Hematopoietic multipotent progenitor cell treated with erythropoietin and hydrocortisone succinate and interleukin-3 and kit ligand, for 15 days (in vitro differentiated cells): ENCODE measurements at regions not wholly inside any gene's neighbourhood (a gene's known extent, or its start where the extent isn't known, plus 50 kb on each side); places are given as distances from the start of the nearest gene placed in this dataset.

ENCODE experiments used
- DNase-seq: peaks from one replicate; pipeline ENCODE4 v3.0.0-alpha.2; 2015; ENCODE audit warnings: low spot score

DNA sequence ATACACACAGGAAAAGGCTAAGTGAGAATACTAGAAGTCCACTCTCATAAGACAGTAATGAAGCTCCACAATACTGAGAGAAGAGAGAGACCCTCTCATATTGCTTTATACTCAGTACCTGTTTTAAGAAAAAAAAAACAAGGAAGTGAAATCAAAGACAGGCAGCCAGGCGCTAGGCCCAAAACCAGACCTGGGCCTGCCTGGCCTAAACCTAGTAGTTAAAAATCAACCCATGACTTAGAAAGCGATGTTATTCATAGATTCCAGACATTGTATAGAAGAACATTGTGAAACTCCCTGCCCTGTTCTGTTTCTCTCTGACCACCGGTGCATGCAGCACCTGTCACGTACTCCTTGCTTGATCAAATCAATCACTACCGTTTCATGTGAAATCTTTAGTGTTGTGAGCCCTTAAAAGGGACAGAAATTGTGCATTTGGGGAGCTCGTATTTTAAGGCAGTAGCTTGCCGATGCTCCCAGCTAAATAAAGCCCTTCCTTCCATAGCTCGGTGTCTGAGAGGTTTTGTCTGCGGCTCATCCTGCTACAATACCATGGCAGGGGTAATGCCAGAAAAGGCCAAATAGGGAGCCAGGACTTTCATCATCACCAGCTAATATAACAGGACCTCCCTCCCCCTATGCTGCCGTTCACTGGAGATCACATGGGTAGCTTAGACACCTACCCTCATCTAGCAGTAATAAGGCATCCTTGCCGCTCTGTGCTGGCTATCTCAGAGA is 1294.1 kb downstream of the NSUN3 start:
- no peak for DNase-seq

DNA sequence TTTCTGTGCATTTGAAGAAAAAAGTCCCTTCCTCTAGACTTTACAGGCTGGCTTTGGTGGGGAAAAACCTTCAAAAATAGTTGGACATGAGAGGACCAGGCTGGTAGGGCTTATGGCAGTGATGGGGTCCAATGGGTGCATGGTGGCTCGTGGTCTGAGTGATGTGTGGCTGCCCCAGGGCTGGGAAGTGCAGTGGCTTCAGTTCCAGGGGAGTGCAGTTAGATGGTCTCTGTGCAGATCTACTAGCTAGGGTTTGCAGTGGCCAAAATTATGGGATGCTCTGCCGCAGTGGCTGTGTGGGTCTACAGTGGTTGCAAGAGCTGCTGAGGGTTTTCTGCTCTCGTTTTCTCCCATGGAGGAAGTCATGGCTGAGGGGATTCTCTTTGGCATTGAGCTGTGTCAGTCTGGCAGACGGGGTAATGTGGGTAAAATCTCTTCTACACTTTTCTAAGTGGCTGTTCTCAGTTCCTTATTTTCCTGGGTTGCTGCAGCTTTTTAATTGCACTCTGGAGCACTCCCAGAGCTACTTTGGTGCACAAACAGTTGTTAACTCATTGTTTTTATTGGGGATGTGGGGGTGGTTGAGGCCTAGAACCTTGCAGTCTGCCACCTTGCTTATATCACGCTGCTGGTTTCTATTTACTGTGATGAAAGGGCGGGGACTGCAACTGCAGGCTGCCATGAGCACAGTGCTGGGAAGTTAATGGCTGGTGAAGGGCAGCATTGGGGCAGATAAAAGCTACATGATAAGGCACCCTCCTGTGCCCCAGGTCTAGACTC is 1324.6 kb downstream of the NSUN3 start:
- no peak for DNase-seq

DNA sequence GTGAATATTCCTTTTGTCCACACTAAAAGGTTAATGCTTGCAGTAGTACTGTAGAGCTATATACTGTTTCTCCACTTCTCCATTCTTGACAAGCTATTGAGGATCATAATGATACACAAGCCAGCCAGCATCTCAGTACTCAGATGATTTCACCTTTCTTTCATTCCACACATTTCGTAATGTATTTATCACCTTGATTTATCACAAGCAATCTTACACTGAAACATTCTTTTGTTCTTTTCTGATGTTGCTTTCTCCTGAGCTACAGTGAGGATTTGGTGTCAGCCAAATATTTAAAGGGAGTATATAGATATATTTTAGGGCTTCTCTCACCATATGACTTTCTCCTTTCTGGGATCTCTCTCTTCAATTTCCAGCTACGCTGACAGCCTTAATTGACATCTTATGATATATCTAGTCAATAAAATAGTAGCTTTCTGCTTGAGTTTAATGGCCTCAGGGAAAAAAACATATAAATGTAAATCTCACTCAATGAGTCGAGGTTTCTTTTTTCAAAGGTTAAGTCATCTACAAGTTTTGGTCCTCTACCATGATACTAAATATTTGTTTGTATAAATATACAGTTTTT is 1327.0 kb downstream of the NSUN3 start:
- no peak for DNase-seq

DNA sequence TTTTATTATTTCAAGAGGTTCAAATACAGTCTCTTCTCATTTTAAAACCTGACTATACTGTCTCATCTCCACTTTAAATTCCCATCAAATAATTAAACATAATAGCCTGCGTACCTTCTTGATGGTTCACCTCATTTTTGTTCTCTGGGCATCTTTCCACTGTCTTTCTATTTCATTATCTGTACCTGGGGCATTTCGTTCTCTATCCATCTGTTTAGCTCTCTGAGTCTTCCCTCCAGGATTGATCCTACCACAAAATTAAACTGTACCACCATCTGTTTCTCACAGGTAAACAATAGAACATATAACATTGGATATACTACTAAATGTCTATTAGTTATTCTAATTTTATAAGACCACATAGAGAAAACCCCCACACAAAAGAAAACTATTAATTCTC is 1331.4 kb downstream of the NSUN3 start:
- DNase-seq = no peak

DNA sequence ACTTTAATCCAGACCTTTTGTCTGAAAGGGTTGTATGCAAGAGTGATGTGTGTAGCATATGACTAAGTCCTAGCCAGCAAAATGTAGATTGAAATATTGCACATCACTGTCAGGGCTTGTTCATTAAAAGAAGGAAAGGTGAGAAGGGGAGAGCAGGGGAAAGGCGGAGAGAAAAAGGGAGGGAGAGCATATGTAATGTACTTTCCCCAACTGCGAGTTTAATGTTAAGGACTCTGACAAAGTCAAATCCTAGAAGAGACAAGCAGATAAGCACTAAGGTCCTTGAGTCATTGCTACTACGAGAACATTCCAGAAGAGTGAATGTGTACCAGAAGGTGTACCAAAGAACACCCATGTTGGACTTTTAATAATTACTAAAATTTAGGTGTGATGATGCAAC is 1336.7 kb downstream of the NSUN3 start:
- DNase-seq = no peak

DNA sequence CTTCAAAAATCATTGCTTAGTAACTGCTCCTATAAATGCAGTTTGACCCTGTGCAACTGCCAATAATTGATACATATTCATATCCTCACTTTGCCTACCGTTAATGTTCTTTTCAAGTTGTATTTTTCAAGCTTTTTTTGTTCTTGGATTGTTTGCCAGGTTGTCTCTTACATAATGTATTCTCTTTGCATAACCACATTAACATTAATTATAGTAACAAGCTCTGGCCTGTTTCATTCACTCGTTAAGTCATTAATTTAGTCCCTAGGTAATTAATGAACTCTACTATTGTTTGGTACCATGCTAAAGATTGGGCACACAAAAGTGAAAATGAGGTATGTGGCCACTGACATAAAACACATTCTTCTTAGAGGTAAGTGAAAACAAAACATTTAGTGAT is 1338.8 kb downstream of the NSUN3 start:
- DNase-seq = no peak

DNA sequence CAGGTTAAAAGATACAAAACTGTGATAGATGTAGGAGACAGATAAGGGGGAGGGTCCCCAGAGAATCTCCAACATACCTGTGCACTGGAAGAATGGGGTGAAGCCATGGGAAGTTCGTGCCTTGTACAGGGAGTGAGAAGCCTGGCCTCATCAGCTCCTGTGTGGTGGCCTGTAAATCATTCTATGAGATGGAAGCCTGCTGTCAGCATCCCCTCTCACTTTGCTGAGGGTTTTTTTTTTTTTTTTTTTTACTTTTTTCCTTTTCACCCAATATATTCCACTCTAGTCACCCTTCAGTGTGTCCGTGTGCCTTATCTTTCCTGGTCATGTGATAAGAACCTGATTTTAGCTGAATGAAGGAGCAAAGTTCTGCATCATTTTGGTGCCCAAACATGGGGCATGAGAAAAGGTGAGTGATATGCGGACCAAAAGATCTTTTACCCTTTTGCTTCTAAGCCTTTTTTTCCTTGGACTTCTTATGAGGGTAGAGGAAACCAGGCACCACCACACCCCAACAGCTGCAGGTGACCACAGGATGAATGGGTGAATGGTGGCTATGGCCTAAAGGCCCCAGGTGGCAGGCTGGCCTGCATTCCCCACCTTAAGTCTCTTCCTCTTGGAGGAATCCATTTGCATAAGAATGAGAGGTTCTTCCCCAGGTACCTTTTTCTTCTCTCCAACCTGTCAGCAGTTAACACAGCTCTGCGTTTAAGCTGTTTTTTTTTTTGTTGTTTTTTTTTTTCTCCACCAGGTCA is 1345.0 kb downstream of the NSUN3 start:
- no peak for DNase-seq

DNA sequence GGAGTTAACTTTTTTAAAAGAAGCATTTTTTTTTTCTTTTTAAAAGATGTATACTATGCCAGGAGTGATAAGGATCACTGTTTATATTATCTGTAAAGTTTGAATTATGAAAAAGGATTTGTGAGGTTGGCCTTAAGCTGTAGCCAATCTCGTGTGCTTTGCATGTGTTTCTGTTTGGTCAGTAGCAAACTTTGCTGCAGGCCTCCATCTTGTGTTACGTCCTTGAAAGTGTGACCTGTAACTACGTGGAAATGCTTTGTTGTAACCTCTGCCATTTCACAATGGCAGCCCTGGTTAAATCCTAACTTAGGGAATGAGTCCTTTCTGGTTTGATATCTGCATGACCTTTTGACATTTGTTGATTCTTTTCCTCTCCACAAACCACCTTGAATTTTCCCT is 1345.6 kb downstream of the NSUN3 start:
- DNase-seq = no peak

DNA sequence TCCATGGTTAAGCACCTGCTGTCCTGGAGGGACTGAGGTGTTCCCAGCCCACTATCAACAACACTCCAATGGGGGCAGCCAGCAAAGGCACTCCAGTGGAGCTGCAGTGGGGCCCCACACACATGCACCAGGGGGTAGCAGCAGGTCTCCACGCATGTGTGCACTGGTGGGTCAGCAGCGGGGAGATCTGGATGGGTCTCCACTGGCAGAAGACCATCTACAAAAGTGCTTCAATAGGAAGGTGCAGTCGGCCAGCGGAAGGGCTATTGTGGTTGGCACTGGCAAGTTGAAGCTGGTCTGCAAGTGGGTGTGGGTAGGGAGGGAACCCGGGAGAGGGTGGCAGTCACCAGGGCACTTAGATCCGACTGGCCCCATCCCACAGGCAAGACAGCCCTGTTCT is 1355.4 kb downstream of the NSUN3 start:
- DNase-seq = no peak

DNA sequence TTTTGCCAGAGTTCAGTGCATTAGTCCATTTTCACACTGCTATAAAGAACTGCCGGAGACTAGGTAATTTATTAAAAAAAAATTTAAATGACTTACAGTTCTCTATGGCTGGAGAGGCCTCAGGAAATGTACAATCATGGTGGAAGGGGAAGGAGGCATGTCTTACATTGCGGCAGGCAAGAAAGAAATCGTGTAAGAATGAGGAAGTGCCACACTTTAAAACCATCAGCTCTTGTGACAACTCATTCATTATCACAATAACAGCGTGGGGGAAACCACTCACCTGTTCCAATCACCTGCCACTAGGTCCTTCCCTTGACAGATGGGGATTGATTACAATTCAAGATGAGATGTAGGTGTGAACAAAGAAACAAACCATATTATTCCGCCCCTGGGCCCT is 1361.4 kb downstream of the NSUN3 start:
- no peak for DNase-seq

DNA sequence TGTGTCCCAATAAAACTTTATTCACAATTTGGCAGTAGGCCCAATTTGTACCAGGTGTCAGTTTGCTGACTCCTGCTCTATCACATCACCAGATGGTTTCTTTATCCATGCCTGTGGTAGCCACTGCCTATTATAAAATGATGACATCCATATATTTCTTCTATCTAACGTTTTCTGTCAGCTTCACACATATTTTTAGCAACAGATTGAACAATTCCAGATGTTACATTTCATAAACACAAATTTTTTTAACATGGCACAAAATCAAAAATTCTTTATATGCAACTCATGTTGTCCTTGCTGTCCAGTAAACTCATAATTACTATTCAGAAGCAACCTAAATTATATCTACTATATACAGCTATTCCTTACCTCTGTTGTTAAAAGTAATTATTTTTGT is 1371.6 kb downstream of the NSUN3 start:
- no peak for DNase-seq

DNA sequence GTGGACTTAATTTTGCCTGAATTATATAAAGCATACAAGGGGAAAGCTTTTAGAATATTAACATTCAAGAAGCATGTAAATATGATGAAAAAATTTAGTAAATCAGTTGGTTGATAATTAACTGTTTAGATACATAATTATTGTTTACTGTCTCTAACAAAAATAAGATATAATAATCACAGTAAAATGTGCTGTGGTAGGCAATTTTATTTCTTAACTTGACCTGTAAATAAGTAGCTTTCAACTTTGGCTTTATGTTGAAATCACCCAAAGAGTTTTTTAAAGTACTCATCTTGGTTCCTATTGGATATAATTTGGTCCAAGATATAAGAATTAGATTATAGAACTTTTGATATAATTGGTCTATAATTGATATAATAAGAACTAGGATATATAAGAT is 1374.5 kb downstream of the NSUN3 start:
- DNase-seq = no peak

DNA sequence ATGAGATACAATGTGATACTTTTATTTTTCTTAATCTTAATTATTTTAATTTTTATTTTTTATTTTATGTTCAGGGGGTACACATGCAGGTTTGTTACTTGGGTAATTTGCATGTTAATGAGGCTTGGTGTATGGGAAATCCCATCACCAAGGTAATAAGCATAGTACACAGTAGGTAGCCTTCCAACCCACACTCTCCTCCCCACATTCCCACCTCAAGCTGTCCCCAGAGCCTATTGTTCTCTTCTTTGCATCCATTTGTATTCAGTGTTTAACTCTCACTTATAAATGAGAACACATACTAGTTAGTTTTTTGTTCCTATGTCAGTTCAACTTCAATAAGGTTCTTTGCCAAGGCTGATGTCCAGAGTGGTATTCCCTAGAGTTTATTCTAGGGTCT is 1375.4 kb downstream of the NSUN3 start:
- DNase-seq = no peak

DNA sequence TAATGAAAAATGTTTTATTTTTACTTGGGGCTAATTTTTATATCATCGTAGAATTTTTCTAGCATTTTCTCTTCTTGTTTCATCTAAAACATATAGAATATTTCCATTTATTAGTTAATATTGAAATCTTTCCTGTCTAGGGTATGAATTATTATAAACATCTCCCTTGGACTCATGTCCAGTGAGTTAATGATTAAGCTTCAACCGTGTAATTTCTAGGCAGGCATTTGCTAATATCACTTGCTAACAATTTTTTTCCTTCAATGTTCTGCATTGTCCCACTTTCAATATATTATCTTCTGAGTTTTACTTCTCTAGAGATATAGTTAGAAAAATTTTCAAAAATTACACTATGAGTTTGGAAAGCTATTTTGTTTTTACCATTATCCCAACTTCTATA is 1371.6 kb upstream of the EPHA6 start:
- DNase-seq = no peak

DNA sequence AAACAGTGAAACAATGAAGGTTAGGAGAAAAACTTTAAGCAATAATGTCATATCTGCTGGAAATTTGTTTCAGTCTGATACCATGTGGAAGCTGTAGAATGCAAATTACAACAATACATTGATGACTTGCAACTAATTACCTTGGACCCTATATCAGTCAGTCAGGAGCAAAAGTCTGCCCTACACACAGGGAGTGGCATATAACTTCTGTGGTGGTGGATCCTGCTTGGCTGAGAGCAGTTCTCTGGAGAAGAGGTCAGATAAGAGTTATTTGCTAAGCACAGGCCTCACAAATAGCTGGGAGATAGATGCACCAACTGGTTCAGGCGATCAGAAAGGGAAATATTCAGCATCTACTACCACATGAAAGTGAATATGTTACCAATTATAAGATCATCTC is 1364.6 kb upstream of the EPHA6 start:
- no peak for DNase-seq

DNA sequence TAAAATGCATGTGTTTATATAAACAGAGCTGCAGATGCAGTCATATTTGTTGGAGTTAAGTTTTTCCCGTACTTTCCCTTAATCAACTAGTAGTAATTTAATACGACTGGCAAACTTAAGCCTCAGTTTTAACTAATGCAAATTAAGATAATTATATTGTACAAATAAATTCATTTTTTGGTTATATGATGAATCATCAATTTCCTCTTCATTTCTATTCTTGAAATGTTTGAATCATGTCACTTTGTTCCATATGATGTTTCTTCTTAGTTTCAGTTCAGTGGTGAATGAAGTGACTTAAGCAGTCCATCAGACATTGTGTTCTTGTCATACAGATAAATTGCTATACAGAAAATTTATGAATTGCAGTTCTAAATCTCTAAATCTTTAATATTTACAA is 1361.2 kb upstream of the EPHA6 start:
- DNase-seq = no peak

DNA sequence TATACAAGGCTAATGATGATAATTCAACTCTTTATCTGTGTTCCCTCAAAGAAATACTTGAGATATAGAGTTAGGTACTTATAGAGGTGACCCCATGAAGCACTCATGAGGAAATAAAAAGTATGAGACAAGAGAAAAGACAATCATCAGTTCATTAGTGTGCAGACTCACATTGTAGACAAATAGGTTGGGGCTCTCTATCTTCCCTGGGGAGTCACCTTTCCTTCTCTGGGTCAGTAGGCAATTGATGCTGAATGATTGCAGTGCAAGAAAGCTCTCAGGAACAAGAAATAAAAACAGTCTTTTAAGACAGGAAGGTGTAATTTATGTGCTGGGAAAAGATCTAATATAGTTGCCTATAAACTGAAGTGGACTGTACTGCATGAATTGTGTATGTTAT is 1357.6 kb upstream of the EPHA6 start:
- DNase-seq = no peak

DNA sequence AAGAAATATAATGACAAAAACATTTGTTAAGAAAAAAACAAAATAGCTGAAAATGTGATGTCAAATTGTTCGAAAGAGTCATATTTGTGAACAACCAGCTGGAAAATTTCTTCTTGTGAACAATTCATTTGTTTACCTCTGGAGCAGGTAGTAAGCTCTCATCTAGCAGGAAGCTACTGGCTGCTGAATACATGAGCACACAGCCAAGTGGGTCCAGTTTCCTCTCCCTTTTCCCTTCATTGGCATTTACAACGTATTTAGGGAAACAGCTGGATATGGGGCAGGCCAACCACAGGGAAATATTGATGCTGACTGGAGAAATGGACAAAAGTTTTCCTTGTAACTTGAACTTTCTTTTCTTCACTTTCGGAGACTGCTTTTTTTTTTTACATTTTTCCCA is 1354.7 kb upstream of the EPHA6 start:
- DNase-seq = no peak

DNA sequence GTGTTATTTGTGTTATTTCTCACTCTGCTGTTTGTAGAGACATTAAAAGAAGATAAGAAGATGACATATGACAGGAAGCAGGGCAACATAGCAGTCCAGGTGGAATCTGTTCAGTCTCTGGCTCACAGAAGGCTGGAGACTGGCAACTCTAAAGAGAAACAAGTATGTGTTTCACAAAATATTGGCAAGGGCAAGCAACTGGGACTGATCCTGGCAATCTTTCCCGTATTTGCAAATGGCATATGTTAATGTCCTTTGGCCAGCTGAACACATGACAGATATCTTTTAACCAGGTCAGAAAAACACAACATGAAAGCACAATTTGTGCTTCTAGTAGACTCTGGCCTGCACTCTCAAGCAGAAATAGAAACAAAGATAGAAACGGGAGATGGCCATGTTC is 1354.1 kb upstream of the EPHA6 start:
- DNase-seq = no peak

DNA sequence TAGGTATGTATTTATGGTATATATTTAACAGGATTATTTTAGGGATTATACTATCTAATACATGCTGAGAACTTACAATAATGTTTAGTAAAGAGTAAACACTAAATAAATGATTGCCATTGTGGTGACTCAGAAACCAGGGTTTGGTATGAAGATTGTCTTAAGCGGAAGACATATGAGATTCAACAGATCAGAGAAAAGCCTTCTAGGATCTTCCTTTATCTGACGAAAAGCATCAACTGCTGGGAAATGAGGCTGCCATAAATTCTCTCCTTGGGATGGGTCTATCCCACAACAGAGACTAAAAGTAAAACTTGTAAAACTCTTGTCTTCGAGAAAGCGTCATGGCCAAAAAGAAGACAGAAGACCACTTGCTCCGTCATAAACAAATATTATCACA is 1352.2 kb upstream of the EPHA6 start:
- no peak for DNase-seq

DNA sequence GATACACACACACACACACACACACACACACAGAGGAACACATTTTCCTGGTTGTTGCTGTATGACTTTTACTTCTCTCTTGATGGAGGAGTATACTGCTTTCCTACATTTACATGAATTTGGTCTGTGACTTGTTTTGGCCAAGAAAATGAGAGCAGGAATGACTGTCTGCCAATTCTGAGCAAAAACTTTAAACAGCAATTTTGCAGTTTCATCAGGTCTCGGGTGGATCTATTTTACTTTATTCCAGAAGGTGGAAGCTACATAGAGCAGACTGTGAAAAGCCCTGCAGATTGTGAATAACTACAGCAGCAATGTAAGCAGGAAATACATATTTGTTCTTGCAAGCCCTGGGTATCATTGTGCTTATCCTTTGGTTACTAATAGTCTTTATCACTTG is 1350.0 kb upstream of the EPHA6 start:
- no peak for DNase-seq

DNA sequence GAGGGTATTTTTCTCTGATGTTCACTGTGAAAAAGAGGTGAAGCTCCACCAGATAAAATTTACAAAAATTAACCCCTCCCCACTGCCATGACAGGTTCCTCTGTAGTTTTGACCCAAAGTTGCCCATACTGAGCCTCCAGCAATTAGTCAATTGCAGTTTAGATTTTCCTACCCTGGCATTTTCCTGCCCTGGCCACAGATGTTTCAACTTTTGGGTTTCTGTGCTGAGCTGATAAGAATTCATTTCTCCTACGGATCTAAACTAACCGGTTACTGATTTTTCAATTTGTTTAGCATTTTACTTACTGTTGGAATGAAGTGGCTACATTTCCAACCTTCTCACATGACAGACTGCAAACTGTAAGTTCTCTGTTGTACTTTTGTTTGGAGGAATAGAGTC is 1346.1 kb upstream of the EPHA6 start:
- DNase-seq = no peak

DNA sequence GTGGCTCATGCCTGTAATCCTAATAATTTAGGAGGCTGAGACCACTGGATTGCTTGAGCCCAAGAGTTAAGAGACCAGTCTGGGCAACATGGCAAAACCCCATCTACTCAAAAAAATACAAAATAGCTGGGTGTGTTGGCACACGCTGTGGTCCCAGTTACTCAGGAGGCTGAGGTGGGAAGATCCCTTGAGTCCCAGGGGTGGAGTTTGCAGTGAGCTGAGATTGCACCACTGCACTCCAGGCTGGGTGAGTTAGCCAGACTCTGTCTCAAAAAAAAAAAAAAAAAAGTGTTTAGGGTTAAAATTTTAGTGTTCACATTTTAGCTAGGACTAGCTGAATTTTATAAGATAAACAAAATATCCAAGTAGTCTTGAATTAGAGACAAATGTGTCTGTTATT is 1340.1 kb upstream of the EPHA6 start:
- no peak for DNase-seq
